Stomach smooth muscle (tissue), 2 donors: ENCODE measurements at regions not wholly inside any gene's neighbourhood (a gene's known extent, or its start where the extent isn't known, plus 50 kb on each side); places are given as distances from the start of the nearest gene placed in this dataset.
"Not testable (repeated sequence)": the region's sequence is repeated elsewhere in the genome, so short reads cannot be mapped to it uniquely, and the experiment has no call there.

Experiments
- H3K27ac ChIP-seq: one replicate; pipeline ENCODE4 v1.7.0; 2013; ENCODE audit warnings: mild to moderate bottlenecking, low read length, inconsistent platforms
- H3K27me3 ChIP-seq, 2 donors: one replicate each; pipeline ENCODE4 v1.7.0; 2013; ENCODE audit warnings: low read length in 2 of 2; ENCODE audit not compliant: insufficient read depth in 2 of 2, control insufficient read depth in 1 of 2
- H3K36me3 ChIP-seq, 2 donors: one replicate each; pipeline ENCODE4 v1.7.0; 2013; ENCODE audit warnings: low read length in 2 of 2; ENCODE audit not compliant: control insufficient read depth in 2 of 2, insufficient read depth in 2 of 2
- H3K4me1 ChIP-seq: one replicate; pipeline ENCODE4 v1.7.0; 2013; ENCODE audit warnings: low read length; ENCODE audit not compliant: control insufficient read depth, insufficient read depth
- H3K4me3 ChIP-seq, 2 donors: one replicate each; pipeline ENCODE4 v1.7.0; 2013; ENCODE audit warnings: low read length in 2 of 2
- H3K9ac ChIP-seq, 2 donors: one replicate each; pipeline ENCODE4 v1.7.0; 2013; ENCODE audit warnings: low read length in 2 of 2, mild to moderate bottlenecking in 1 of 2
- H3K9me3 ChIP-seq, 2 donors: one replicate each; pipeline ENCODE4 v1.7.0; 2013; ENCODE audit warnings: low read length in 2 of 2; ENCODE audit not compliant: control insufficient read depth in 2 of 2
- donor health status: healthy.
- donor health status: Pancreatic carcinoma.

GRCh38 chr22:22296047-22296446 lies 51.5 kb downstream of the VPREB1 start:
- H3K4me1 ChIP-seq, H3K9ac ChIP-seq, H3K4me3 ChIP-seq, H3K27me3 ChIP-seq, H3K36me3 ChIP-seq, H3K9me3 ChIP-seq, H3K27ac ChIP-seq: not testable (repeated sequence)

GRCh38 chr22:22297159-22297793 lies 52.7 kb downstream of the VPREB1 start:
- H3K4me1 ChIP-seq, H3K9ac ChIP-seq, H3K27ac ChIP-seq, H3K27me3 ChIP-seq, H3K36me3 ChIP-seq, H3K9me3 ChIP-seq: not testable (repeated sequence)
- H3K4me3 ChIP-seq, result peak overlapping the region; percentile 63 to 72

DNA sequence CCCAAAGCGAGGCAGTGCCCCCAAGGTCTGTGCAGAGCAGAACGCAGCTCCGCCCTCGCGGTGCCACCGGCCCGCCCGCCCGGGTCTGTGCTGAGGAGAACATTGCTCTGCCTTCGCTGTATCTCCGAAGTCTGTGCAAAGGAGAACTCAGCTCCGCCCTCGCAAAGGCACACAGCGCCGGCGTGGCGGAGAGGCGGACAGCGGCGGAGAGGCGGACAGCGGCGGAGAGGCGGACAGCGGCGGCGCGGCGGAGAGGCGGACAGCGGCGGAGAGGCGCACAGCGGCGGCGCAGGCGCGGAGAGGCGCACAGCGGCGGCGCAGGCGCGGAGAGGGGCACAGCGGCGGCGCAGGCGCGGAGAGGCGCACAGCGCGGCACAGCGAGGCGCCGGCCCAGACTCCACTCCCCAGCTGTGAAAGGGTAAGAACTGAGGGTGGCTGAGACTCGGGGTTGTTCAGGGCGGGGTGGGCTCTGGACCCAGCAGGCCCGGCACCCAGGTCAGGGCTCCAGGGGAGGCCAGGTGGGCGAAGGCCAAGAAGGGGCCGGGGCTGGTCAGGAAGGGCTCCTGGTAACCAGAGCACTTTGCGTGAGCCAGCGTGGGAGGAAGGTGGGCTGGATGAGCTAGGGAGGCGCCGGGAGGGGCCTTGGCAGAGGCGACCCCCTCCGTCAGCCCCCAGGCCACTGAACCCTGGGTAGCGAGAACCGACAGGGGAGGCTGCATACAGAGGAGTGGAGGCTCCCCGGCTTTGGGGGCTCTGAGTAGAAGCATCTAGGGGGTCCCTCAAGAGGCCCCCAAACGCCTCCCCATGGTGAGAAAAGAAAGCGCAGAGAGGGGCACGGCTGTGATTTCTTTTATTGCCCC lies 53.4 kb downstream of the VPREB1 start:
- H3K27me3 ChIP-seq, H3K4me1 ChIP-seq, H3K9me3 ChIP-seq, H3K36me3 ChIP-seq: not testable (repeated sequence)
- peak overlapping the region; percentile 69 to 77 for H3K4me3 ChIP-seq
- peak overlapping the region; percentile 68 to 70 for H3K9ac ChIP-seq
- peak overlapping the region; percentile 31 for H3K27ac ChIP-seq

DNA sequence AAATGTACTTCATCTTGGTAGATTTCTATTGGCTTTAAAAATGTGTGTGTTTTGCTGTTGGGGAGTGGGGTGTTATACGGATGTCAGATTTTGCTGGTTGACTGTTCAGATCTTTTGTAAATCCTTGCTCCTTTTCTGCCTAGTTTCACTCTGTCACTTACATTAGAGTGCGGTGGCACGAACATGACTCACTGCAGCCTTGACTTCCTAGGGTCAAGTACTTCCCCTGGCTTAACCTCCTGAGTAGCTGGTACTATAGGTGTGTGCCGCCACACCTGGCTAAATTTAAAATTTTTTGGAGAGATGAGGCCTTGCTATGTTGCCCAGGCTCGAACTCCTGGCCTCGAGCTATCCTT lies 54.0 kb downstream of the VPREB1 start:
- Histone ChIP-seq H3K9ac (peak overlapping the region; percentile 68 to 70), H3K4me3 (peak overlapping the region; percentile 69 to 77)
- H3K36me3 ChIP-seq, H3K4me1 ChIP-seq, H3K9me3 ChIP-seq, H3K27me3 ChIP-seq, H3K27ac ChIP-seq: not testable (repeated sequence)

DNA sequence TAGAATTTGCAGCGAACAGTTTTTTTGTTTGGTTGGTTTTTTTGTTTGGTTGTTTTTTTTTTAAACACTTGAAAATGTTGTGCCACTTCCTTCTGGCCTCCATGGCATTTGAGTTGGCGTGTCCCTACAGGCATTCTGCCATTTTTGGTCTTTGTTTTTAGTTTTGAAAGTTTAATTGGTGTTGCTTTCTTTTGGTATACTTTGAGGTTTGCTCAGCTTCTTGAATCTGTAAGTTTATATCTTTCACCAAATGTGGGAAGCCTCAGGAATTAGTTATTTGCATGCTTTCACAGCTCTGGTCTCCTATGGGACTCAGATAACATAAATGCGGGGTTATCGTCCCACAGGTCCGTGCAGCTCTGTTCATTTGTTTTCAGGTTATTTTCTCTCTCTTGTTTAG lies 55.9 kb downstream of the VPREB1 start:
- not testable (repeated sequence) for H3K4me1 ChIP-seq, H3K9ac ChIP-seq, H3K36me3 ChIP-seq, H3K27ac ChIP-seq, H3K27me3 ChIP-seq, H3K9me3 ChIP-seq, H3K4me3 ChIP-seq

GRCh38 chr22:22300946-22301345 lies 56.4 kb downstream of the VPREB1 start:
- not testable (repeated sequence) for H3K9ac ChIP-seq, H3K4me1 ChIP-seq, H3K9me3 ChIP-seq, H3K27ac ChIP-seq, H3K27me3 ChIP-seq, H3K4me3 ChIP-seq, H3K36me3 ChIP-seq

DNA sequence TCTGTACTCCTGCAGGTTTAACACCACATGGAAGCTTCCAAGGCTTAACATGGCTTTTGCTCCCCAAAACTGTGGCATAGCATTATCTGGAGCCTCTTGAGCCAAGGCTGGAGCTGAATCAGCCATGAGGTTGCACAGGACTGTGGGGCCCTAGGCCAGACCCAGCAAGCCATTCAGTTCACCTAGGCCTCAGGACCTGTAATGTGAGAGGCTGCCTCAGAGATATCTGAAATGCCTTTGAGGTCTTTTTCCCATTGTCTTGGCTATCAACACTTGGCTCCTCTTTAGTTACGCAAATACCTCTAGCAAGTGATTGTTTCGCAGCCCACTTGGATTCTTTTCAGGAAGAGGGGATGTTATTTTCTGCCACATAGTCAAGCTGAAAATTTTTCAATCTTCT lies 72.0 kb downstream of the VPREB1 start:
- Histone ChIP-seq H3K4me1 (no peaks in the 10 kb centered on the region), H3K27me3 (no peaks in the 10 kb centered on the region), H3K9me3 (no peaks in the 10 kb centered on the region), H3K4me3 (no peak overlapping the region), H3K27ac (no peak overlapping the region), H3K9ac (no peak overlapping the region), H3K36me3 (peaks cover 22 to 27% of the 10 kb centered on the region in 2 donors)

DNA sequence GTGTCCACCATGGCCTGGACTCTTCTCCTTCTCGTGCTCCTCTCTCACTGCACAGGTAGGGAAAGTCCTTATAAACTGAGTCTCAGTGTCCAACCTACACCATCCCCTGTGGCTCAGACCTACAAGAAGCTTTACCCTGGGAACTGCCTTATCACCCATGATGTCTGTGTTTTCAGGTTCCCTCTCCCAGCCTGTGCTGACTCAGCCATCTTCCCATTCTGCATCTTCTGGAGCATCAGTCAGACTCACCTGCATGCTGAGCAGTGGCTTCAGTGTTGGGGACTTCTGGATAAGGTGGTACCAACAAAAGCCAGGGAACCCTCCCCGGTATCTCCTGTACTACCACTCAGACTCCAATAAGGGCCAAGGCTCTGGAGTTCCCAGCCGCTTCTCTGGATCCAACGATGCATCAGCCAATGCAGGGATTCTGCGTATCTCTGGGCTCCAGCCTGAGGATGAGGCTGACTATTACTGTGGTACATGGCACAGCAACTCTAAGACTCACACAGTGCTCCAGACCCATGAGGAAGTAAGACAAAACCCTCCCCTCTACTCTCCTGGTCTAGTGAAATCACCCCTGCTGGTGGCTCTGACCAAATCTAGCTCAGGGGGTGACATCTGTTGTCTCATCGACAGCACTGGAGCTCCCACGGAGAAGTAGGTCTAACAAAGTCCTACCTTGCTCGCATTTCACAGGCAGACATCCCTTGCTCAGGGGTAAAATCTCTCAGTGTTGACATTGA lies 74.3 kb downstream of the VPREB1 start:
- no peak overlapping the region for H3K9ac ChIP-seq
- H3K27me3 ChIP-seq, result no peaks in the 10 kb centered on the region
- no peak overlapping the region for H3K27ac ChIP-seq
- no peaks in the 10 kb centered on the region for H3K4me1 ChIP-seq
- H3K4me3 ChIP-seq, result no peak overlapping the region
- H3K9me3 ChIP-seq, result no peaks in the 10 kb centered on the region
- H3K36me3 ChIP-seq, result peaks cover 22 to 27% of the 10 kb centered on the region in 2 donors

GRCh38 chr22:22321743-22322611 lies 77.4 kb downstream of the VPREB1 start:
- not testable (repeated sequence) for H3K4me3 ChIP-seq

DNA sequence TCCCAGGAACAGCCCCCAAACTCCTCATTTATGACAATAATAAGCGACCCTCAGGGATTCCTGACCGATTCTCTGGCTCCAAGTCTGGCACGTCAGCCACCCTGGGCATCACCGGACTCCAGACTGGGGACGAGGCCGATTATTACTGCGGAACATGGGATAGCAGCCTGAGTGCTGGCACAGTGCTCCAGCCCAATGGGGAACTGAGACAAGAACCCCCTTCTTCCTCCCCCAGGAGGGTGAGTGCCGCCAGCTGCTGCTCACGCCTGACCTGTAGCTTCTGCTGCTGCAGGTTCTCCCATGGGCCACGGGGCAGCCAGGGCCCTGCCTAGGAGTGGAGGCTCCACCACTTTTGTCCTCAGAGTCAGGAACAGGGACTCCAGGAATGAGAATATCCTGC lies 78.2 kb downstream of the VPREB1 start:
- peaks cover 14 to 15% of the 10 kb centered on the region in 2 donors for H3K36me3 ChIP-seq
- no peak overlapping the region for H3K9ac ChIP-seq

More at GRCh38 chr22:22321743-22322611, 77.4 kb downstream of the VPREB1 start:
- H3K9me3 ChIP-seq, H3K4me1 ChIP-seq, H3K9ac ChIP-seq, H3K27ac ChIP-seq, H3K27me3 ChIP-seq: not testable (repeated sequence)
- peaks cover 17 to 18% of the 10 kb centered on the region in 2 donors for H3K36me3 ChIP-seq

More for the DNA sequence above, 78.2 kb downstream of the VPREB1 start:
- Histone ChIP-seq H3K4me1 (no peaks in the 10 kb centered on the region), H3K27me3 (no peaks in the 10 kb centered on the region), H3K9me3 (no peaks in the 10 kb centered on the region), H3K4me3 (no peak overlapping the region), H3K27ac (no peak overlapping the region)
